Ovary (tissue), 3 donors: ENCODE measurements at regions not wholly inside any gene's neighbourhood (a gene's known extent, or its start where the extent isn't known, plus 50 kb on each side); places are given as distances from the start of the nearest gene placed in this dataset.

Source experiments
- CTCF ChIP-seq, 3 donors: fragments of 450-650 bp in 2 of 3; fragments of 200-600 bp in 1 of 3; IDR thresholded peaks; one replicate each; pipeline versions ENCODE4 v1.5.1 to v1.8.0; 2016 to 2022; ENCODE audit warnings: antibody characterized with exemption in 3 of 3, mild to moderate bottlenecking in 1 of 3
- EP300 ChIP-seq: sonication (generic); formaldehyde crosslinking; IDR thresholded peaks from one replicate; pipeline ENCODE4 v1.6.1; 2017; ENCODE audit warnings: antibody characterized with exemption
- POLR2A ChIP-seq: fragments of 450-650 bp; IDR thresholded peaks from one replicate; pipeline ENCODE4 v1.6.1; 2017; ENCODE audit warnings: antibody characterized with exemption, mild to moderate bottlenecking, moderate library complexity
- donor health status: DM: no; HTN: no; CAD: no.

GRCh38 chr1:222223010-222223409 lies 324.9 kb downstream of the HHIPL2 start:
- TF ChIP-seq POLR2A: no peak
- no peak for TF ChIP-seq CTCF (IDR thresholded peaks at IDR 0.05)
- TF ChIP-seq EP300: no peak
